Activated CD8-positive, alpha-beta memory T cell treated with anti-CD3 and anti-CD28 coated beads, Interleukin-2, amount 50 U/mL, for 24 hours (primary cell): ENCODE measurements at regions not wholly inside any gene's neighbourhood (a gene's known extent, or its start where the extent isn't known, plus 50 kb on each side); places are given as distances from the start of the nearest gene placed in this dataset.

Source experiments
- DNase-seq: peaks from one replicate; pipeline ENCODE4 v3.0.0-alpha.2; 2020; ENCODE audit errors: extremely low read depth

DNA sequence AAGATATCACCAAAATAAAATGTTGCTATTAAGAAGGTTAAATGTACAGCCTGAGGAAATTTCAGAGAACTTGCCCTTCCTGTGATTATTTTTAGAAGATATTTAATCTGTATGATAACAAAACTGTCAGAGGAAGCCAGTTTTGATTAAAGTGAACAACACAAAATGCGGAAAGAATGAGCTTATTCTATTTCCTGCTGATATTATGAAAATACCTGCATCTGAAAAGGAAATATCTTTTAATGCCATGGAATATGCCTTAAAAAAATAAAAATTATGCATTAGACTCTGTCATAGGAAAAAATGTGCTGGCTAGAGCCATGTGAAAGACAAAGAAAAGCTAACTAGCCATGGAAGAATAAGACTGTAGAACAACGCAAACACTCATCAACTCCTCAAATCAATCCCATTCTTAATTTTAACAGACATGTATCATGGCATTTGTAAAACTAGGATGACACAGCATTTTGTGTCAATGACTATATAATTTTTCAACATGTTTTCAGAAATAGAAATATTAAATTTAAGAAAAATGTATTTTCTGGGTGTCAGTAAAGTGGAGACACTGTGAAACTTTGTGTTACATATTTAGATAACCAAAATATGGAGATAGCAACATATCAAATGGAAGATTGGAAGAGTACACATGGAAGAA is 1768.2 kb downstream of the SUCLG1 start:
- DNase-seq, result no peak

DNA sequence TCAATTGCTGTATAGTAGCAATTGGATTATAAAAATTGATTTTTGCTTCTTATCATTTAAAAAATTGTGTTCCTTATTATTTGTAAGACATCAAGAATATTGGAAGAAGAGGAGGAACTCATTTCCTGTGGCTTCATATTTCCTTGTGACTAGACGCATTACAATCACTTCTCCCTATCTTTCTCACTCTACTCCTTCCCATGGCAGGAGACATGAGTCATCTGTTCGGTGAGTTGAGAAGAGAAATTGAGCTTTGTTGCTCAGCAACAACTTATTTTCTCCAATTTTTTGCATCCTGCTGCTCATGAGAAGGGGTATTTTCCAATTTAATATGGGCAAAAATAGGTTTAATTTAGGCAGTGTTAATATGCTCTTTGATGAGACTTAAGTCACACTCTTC is 1783.9 kb downstream of the SUCLG1 start:
- no peak for DNase-seq

DNA sequence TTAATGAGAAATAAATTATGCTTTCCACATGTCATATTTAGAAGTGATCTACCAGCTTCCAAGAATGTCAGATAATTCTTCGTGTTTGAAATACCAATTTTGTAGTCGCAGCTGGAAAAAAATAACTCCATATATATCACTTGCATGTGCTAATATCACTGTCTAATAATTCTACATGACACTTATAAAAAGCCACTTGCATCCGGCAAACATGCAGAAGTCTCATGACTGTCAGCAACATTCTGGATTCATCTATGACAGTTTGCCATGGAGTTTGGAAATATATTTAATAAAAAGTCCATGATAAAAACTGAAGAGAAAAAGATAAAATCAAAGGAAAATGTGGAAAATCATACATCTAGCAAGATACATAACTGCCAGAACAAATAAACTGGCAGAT is 1784.4 kb downstream of the SUCLG1 start:
- no peak for DNase-seq

DNA sequence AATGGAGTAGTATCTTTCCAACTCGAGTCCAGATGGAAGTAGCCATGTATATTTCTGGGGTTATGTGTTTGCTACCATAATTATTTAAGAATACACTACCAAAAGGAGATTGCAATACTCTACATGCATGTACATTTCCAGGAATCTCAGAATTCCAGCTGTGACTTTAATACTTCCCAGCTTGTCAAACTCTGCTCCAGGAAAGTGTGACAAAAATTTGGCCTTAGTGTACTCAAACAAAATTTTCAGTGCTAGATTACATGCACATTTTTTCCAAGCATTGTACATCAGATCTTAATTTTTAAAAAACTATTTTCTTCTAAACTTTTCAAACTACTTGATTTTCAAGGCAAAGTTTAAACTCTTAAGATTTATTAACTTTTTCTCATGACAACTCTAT is 1791.6 kb downstream of the SUCLG1 start:
- no peak for DNase-seq

DNA sequence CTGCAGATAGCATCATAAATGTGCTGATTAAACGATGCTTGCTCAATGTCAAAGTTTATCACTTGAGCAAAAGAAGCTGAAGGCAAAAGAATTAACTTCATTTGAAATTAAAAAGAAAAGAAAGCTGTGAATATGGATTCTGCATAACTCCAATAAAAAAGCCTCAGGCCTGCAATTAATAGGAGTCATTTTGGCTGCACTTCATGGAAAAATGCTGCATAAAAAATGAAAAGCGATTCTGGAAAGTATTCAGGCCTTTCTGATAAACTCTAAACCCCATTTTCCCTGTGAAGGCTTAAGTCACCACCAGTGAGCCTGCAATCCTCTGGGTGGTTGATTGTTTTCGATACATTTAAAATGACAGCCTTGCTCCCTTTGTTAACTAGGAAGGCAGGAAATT is 1793.4 kb downstream of the SUCLG1 start:
- no peak for DNase-seq

DNA sequence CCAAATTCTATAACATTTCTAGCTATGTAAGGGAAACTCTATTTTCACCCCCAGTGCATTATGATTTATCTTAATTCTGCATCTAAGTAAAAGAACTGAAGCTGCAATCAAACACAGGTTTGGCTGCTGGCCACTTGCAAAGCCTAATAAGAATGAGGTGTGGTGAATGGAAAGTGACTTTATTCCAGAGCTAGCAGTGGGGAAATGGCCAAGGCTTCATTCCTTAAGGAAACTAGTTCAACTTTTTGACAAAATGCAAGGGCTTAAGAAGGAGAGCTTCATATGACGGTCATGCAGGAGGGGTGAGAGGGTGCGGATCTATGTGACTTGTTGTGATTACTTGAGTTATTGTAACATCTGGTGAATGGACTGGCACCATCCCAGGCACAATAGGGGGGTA is 1802.0 kb downstream of the SUCLG1 start:
- DNase-seq, result no peak

DNA sequence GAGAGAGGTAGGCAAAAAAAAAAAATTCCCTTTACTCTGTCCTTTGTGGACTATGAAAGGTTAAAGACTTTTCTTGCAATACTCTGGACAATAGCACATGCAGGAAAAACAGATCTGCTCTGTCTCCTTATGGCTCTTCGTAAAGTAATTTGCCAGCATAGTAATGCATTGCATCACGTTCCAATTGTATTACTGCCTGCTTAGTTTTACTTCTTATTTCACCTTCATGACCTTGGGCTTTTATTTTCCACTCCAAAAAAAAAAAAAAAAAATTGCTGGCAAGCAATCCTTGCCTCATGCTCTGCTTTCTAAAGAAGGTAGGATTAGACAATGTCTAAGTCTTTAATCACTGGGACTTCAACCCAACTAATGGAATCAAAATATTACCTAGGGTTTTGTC is 1802.7 kb downstream of the SUCLG1 start:
- DNase-seq, result no peak

DNA sequence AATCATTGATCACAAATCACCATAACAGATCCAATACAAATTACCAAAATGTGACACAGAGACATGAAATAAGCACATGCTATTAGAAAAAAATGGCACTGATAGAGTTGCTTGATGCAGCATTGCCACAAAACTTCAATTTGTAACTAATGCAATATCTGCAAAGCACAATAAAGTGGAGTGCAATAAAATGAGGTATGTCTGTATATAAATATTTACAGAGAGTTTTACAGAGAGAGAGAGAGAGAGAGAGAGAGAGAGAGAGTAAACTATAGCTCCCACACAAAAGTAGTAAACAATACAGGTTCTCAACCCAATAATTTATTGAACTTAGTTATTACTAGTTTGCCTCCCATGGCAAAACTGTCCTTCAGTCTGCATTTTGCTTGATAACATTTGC is 1807.0 kb downstream of the SUCLG1 start:
- no peak for DNase-seq

DNA sequence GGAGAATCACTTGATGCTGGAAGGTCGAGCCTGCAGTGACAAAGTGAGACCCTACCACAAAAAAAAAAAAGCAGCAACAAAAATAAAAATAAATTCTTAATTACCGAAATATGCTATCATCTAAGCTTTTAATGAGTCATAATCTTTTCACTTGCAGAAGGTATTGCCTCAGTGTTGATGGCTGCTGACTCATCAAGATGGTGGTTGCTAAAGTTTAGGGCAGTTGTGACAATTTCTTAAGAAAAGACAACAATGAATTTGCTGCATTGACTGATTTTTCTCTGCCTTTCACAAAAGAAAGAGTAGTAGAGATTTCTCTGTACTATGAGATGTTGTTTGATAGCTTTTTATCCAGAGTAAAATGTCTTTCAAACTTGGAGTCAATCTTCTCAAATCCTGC is 1809.0 kb downstream of the SUCLG1 start:
- no peak for DNase-seq

DNA sequence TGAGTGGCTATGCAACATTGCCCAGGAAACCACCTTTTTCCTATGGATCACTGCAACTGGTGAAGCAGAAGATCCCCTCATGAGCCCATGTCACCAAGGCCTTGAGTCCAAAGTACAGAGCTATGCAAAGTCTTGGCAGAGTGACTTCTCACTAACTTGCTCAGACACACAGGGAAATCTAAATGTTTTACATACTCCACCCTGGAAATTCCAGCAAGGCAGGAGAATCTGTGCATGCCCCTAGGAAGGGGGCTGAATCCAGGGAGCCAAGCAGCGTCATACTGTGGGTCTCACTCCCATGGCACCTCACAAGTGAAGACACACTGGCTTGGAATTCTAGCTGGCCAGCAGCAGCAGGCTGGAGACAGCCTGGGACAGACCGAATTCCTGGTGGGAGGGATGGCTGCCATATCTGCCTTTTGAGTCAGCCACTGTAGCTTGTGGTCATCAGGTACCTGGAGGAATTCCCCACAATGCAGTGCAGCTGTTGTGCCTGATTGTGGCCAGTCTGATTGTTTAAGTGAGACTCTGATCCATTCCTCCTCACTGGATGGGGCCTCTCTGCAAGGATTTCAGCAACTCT is 1817.4 kb downstream of the SUCLG1 start:
- DNase-seq, result no peak

DNA sequence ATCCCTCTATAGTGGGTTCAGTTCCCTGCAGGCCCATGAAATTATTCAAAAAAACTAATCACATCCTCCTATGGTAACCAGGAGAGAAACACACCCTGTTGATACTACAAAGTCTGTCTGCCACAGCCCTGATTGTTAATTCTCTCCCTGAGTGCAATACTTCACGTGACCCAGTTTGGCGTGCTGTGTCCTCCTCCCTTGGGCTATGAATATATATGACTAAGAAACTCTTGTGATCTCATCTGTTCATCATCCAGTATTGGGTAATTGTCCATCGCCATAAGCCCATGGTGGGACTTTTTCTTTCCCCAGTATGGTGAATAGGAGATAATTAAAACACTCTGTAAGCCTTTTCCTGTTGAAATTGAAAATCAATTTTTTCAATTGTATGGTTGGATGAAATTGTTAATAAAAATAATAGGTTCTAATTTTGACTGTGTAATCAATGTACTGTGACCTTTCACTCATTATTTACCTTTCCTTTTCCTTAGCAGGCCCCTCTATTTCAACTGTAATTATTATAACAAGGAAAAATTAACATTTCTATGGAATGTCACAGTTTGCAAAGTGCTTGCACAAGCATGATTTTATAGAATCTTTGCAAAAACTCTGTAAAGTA is 1822.6 kb downstream of the SUCLG1 start:
- DNase-seq, result no peak

DNA sequence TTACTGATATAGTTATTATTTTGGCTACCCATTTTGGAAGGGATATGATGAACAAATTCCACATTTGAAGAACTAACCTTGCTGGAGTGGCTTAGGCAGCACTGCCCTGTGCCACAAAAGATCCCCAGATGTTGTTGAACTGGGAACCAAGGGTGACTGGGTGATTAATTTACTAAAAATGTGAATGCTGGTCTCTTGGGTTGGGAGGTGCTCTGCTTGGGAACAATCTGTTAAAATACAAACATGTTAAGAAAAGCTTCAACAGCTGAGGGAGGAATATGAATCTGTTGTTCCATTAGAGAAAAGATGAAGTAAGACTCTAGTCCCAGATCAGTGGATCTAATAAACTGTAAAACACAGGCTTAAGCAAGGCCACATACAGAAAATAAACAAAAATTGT is 1860.1 kb downstream of the SUCLG1 start:
- no peak for DNase-seq

DNA sequence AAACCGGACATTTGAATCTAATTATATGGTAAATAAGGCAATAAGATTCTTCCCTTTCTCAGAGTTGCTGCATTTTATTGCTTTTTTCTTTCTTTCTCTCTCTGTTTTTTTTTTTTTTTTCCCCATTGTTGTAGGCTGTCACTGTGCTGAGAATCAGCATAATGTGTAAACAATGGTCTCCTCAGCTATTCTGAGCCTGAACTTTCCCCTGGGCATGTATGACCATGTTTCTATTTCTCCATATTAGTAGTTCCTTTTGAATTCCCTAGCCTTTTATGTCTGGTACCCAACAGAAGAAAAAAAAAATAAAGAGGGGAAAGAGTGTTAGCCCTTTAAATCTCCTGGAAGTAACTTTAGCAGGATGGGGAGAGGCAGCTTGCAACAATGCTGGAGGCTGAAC is 1862.5 kb downstream of the SUCLG1 start:
- DNase-seq, result no peak

DNA sequence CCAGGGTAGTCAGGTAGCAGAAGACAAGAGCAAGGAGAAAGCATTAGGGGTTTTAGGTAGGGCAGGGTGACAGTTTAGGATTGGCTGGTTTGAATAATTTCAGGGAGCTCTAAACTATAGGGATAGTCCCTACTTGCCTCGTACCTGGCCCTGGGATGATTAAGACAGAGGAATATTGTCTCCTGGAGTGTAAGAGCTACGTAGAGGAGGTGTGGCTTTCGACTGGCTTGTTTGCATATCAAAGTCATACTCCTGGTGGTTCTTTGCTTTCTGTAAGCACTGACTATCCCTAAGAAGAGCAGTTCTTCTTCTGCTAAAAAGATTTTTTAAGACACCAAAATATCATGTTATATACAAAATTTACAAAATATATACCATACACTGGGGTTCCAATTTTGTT is 1867.4 kb downstream of the SUCLG1 start:
- DNase-seq, result no peak

DNA sequence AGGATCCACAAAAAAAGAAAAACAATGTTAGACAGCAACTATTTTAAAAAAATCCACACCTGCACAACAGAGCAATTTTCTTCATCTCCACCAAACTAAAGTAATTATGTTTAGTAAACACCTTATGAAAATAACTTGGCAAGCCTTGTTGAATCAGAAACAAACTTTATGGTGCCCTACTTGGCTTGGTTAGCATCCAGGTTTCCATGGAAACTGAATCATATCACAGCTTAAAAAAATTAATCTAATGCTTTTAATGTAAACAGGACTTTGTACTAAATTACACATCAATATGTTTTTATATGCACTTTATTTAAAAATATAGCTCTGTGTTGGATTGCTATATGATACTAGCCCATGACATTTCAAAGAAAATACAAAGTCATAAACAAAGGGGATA is 1882.4 kb downstream of the SUCLG1 start:
- DNase-seq, result no peak

DNA sequence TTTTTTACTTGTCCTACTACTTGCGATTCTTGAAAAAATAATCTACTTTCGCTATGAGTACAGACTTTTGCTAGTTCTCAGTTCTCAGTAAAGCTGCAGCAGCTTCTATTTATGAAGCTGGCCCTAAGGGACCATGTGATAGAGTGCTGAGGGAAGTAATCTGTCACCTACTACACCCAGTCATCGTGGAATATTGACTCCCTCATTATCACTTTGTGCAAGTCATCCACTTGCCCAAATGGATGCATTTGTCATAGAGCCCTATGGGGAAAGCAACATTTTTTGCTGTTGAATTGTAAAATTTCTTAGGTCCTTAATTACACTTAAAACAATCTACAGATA is 1919.8 kb downstream of the SUCLG1 start:
- no peak for DNase-seq

DNA sequence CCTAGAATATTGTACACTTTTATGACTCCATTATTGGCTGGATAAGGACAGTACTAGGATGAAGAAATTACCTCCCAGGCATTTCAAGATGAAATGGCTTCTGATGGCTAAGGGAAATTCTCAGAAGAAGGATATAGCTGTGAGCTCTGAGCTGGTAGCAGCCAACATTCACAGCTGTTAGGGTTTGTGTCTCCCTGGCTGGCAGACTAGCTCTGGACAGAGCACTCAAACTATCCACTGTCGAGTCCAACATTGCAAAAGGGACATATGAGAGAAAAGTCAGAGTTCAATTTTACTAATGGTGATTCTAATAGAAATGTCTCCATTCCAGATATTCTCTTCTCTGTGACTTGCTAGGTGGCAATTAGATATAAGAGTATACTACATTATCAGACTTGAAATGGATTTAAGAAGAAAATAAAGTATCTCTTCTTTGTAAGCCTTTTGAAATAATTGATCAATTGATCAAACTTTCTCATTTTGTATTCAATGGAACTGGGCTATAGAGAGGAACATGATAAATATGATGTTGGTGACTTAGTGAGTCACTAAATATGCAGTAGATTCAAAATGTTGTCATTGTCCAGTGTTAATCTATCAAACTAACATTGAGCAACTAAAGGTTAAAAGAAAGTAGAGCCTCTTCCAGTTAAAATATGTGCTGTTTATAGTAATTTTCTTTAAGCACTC is 1920.3 kb downstream of the SUCLG1 start:
- DNase-seq, result no peak

DNA sequence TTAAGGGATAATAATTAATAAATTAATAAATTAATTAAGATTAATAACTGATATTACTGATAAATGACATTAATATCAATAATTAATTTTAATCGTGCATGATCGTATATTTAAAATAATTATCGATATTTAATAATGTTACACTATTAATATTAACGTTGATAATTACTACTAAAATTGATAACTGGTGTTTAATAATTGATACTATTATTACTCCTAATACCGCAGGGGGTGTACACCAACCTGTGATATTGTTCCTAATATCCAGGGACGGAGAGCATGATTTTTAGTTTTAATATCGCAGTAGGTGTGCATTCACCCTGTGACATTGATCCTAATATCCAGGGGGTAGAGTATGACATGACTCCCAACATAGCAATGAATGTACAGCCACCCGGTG is 1930.8 kb downstream of the SUCLG1 start:
- DNase-seq, result no peak

DNA sequence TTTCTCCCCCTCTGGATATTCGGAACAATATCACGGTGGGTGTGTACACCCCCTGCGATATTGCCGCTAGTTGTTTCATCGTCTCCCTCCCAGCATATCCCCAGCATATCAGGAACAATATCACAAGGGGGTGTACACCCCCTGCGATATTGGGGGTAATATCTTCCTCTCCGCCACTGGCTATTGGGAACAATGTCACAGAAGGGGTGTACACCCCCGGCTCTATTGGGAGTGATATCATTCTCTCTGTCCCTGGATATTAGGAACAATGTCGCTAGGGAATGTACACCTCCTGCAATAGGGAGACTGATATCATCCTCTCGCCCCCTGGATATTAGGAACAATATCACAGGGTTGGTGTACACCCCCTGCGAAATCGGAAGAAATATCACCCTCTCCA is 1932.0 kb downstream of the SUCLG1 start:
- DNase-seq, result no peak

DNA sequence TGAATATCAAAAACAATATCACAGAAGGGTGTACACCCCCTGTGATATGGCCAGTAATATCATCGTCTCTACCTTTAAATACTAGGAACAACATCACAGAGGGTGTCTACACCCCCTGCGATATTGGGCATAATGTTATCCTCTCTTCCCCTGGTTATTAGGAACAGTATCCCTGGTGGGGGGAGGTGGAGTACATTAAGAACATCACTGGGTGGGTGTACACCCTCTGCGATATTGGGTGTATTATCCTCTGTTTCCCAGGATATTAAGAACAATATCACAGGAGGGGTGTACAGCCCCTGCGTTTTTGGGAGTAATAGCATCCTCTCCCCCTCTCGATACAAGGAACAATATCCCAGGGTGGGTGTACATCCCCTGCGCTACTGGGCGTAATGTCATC is 1932.8 kb downstream of the SUCLG1 start:
- no peak for DNase-seq

DNA sequence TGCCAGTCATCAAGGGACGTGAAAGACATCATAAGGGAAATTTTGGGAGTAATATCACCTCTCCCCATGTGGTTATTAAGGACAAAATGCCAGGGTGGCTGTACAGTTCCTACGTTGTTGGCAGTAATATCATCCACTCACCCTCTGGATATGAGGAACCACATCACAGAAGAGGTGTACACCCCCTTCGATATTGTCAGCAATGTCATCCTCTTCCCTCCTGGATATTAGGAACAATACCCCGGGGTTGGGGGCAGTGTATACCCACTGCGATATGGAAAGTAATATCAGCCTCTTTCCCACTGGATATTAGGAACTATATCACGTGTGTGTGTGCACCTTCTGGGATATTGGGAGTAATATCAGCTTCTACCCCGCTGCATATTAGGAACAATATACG is 1933.3 kb downstream of the SUCLG1 start:
- DNase-seq, result no peak

DNA sequence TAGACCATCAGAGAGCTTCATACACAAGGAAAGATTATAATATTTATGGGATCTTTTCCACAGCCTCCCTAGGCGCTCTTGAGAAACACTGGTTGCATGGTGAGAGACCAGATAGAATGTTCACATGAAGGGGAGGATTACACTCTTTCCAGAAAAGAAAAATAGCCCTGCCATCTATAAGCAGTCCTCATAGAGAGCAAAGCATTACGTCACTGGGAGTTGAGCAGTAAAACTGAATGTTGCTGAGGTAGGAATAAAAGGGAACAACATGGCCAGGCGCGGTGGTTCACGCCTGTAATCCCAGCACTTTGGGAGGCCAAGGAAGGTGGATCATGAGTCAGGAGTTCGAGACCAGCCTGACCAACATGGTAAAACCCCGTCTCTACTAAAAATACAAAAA is 1934.3 kb downstream of the SUCLG1 start:
- DNase-seq, result no peak

DNA sequence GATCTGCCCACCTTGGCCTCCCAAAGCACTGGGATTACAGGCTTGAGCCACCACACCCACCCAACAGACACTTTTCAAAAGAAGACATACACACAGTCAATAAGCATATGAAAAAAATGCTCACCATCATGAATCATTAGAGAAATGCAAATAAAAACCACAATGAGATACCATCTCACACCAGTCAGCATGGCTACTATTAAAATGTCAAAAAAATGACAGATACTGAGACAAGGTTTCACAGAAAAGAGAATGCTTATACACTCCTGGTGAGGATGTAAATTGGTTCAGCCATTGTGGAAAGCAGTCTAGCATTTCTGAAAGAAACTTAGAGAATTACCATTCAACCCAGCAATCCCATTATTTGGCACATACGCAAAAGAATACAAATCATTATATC is 1947.2 kb downstream of the SUCLG1 start:
- DNase-seq, result no peak
